PC-9 (cell line): ENCODE measurements at regions not wholly inside any gene's neighbourhood (a gene's known extent, or its start where the extent isn't known, plus 50 kb on each side); places are given as distances from the start of the nearest gene placed in this dataset.

Source experiments
- EZH2 ChIP-seq: fragments of 200-600 bp; sonication (generic); IDR thresholded peaks from 2 replicates; pipeline ENCODE4 v1.8.0; 2017; ENCODE audit warnings: antibody characterized with exemption, low read depth
- TF ChIP-seq, protein P1 (sequence below): fragments of 200-600 bp; sonication (generic); conservative IDR thresholded peaks from 2 replicates; pipeline ENCODE4 v1.6.1; 2017; ENCODE audit warnings: mixed run types, antibody characterized with exemption, mild to moderate bottlenecking, moderate library complexity

DNA sequence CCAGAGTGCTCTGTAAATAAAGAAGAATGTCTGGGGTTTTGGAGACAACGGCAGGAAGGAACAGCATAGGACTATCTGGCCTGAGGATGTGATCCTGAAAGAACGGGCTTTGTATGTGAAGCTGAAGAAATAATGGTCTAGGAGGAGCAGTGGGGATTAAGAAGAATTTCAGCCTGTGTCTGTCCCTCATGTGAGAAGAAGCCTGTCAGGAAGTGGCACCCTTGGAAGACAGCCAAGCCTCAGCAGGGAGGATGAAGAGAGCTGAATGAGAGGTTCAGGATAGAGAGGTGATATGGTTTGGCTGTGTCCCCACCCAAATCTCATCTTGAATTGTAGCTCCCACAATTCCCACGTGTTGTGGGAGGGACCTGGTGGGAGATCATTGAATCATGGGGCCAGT is 56.9 kb upstream of the TCL1A start:
- TF ChIP-seq, protein P1, sequence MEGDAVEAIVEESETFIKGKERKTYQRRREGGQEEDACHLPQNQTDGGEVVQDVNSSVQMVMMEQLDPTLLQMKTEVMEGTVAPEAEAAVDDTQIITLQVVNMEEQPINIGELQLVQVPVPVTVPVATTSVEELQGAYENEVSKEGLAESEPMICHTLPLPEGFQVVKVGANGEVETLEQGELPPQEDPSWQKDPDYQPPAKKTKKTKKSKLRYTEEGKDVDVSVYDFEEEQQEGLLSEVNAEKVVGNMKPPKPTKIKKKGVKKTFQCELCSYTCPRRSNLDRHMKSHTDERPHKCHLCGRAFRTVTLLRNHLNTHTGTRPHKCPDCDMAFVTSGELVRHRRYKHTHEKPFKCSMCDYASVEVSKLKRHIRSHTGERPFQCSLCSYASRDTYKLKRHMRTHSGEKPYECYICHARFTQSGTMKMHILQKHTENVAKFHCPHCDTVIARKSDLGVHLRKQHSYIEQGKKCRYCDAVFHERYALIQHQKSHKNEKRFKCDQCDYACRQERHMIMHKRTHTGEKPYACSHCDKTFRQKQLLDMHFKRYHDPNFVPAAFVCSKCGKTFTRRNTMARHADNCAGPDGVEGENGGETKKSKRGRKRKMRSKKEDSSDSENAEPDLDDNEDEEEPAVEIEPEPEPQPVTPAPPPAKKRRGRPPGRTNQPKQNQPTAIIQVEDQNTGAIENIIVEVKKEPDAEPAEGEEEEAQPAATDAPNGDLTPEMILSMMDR, result no peak
- TF ChIP-seq EZH2, result no peak
